ENCODE measurements at regions not wholly inside any gene's neighbourhood (a gene's known extent, or its start where the extent isn't known, plus 50 kb on each side); places are given as distances from the start of the nearest gene placed in this dataset.

- ATAC-seq (no peak), DNase-seq (peak; percentile 9)
- Histone ChIP-seq H3K9ac (ENCODE audit: low read length) (no peak overlapping the region), H3F3A (ENCODE audit: low read length, unreplicated experiment) (no peaks in the 10 kb centered on the region), H3K9me3 (ENCODE audit: low read length) (no peaks in the 10 kb centered on the region), H3K4me2 (ENCODE audit: low read length) (no peak overlapping the region), H4K20me1 (ENCODE audit: low read length) (no peaks in the 10 kb centered on the region), H3K79me2 (ENCODE audit: low read length) (no peaks in the 10 kb centered on the region), H3K4me1 (ENCODE audit: insufficient read depth, low read length) (peaks cover 21% of the 10 kb centered on the region), H2AFZ (ENCODE audit: low read length) (no peak overlapping the region), H3K4me3 (ENCODE audit: low read length) (no peak overlapping the region), H3K9me2 (replicated peaks; ENCODE audit: low read length) (no peaks in the 10 kb centered on the region), H3K36me3 (ENCODE audit: low read depth, low read length) (no peaks in the 10 kb centered on the region), H3K27me3 (ENCODE audit: low read length) (no peaks in the 10 kb centered on the region), H3K27ac (ENCODE audit: low read length) (no peak overlapping the region)
- intact Hi-C loops (cut with micrococcal nuclease) = no loop called here
- ChIA-PET POLR2A (ENCODE audit: unreplicated experiment) (no interaction called here), CTCF (no interaction called here)
- TF ChIP-seq EZH2 (IDR thresholded peaks at IDR 0.05; ENCODE audit: low read length, unreplicated experiment) (no peak), CTCF (conservative IDR thresholded peaks at IDR 0.05; ENCODE audit: low read depth, low read length) (peak; percentile 51), EZH2phosphoT487 (IDR thresholded peaks at IDR 0.05; ENCODE audit: borderline replicate concordance, low read length) (no peak)
- BruUV-seq (replicated peaks) = no TSS peak
Observed at GRCh38 chr1:14363707-14364413, 234.6 kb upstream of the KAZN start.

- no peaks in the 10 kb centered on the region for H3K9me3 ChIP-seq (ENCODE audit: low read length)
- ATAC-seq (no peak), DNase-seq (no peak)
- peaks cover 24% of the 10 kb centered on the region for H3K4me1 ChIP-seq (ENCODE audit: insufficient read depth, low read length)
- H3K36me3 ChIP-seq (ENCODE audit: low read depth, low read length) = no peaks in the 10 kb centered on the region
- H2AFZ ChIP-seq (ENCODE audit: low read length) = no peak overlapping the region
- H3K9ac ChIP-seq (ENCODE audit: low read length) = no peak overlapping the region
- ChIA-PET POLR2A (ENCODE audit: unreplicated experiment) (interaction anchor here (0.6 kb wide), 1 partner anchor 17 kb away, joined by 15 read pairs; no protein-coding TSS in a partner anchor), CTCF (no interaction called here)
- intact Hi-C loops (cut with micrococcal nuclease) = no loop called here
- H3K4me3 ChIP-seq (ENCODE audit: low read length) = no peak overlapping the region
- no peak for TF ChIP-seq CTCF (conservative IDR thresholded peaks at IDR 0.05; ENCODE audit: low read depth, low read length)
- TF ChIP-seq EZH2 (IDR thresholded peaks at IDR 0.05; ENCODE audit: low read length, unreplicated experiment) = no peak
- H3F3A ChIP-seq (ENCODE audit: low read length, unreplicated experiment) = no peaks in the 10 kb centered on the region
- no peak overlapping the region for H3K4me2 ChIP-seq (ENCODE audit: low read length)
- H3K9me2 ChIP-seq (replicated peaks; ENCODE audit: low read length) = no peaks in the 10 kb centered on the region
- H3K27me3 ChIP-seq (ENCODE audit: low read length) = no peaks in the 10 kb centered on the region
- no peak overlapping the region for H3K27ac ChIP-seq (ENCODE audit: low read length)
- no TSS peak for BruUV-seq (replicated peaks)
- H3K79me2 ChIP-seq (ENCODE audit: low read length) = no peaks in the 10 kb centered on the region
- H4K20me1 ChIP-seq (ENCODE audit: low read length) = no peaks in the 10 kb centered on the region
Observed at GRCh38 chr1:14365301-14365988, 233.0 kb upstream of the KAZN start.
